GM23338 (cell line): ENCODE measurements at regions not wholly inside any gene's neighbourhood (a gene's known extent, or its start where the extent isn't known, plus 50 kb on each side); places are given as distances from the start of the nearest gene placed in this dataset.
"Not testable (repeated sequence)": the region's sequence is repeated elsewhere in the genome, so short reads cannot be mapped to it uniquely, and the experiment has no call there.

Experiments
- ATAC-seq: fragments of 200-7000 bp; cut with Tn5 transposase; 3 replicates; pipeline ENCODE4 v1.9.1; 2020
- DNase-seq: peaks from one replicate; pipeline ENCODE4 v3.0.0-alpha.2; 2015; ENCODE audit warnings: low spot score
- H2AFZ ChIP-seq: fragments of 200-600 bp; sonication (generic); 2 replicates; pipeline ENCODE4 v1.8.0; 2016; ENCODE audit warnings: antibody characterized with exemption, mild to moderate bottlenecking, moderate library complexity
- H3F3A ChIP-seq: fragments of 200-600 bp; sonication (generic); replicated peaks from 2 replicates; pipeline ENCODE4 v1.8.0; 2017; ENCODE audit warnings: antibody characterized with exemption, mixed run types, low read depth
- H3K27ac ChIP-seq: fragments of 200-600 bp; sonication (generic); 2 replicates; pipeline ENCODE4 v1.6.1; 2016; ENCODE audit warnings: low read depth
- H3K27me3 ChIP-seq: fragments of 200-600 bp; sonication (generic); 2 replicates; pipeline ENCODE4 v1.8.0; 2016; ENCODE audit warnings: mild to moderate bottlenecking, mixed run types, moderate library complexity; ENCODE audit not compliant: insufficient read depth
- H3K36me3 ChIP-seq: fragments of 200-600 bp; sonication (generic); 2 replicates; pipeline ENCODE4 v1.8.0; 2016; ENCODE audit warnings: mild to moderate bottlenecking; ENCODE audit not compliant: insufficient read depth
- H3K4me1 ChIP-seq: fragments of 200-600 bp; sonication (generic); 2 replicates; pipeline ENCODE4 v1.8.0; 2016; ENCODE audit warnings: mild to moderate bottlenecking, moderate library complexity; ENCODE audit not compliant: insufficient read depth
- H3K4me2 ChIP-seq: fragments of 200-600 bp; sonication (generic); 2 replicates; pipeline ENCODE4 v1.7.1; 2017; ENCODE audit warnings: mixed run types
- H3K4me3 ChIP-seq: fragments of 200-600 bp; sonication (generic); 2 replicates; pipeline ENCODE4 v1.6.1; 2016; ENCODE audit warnings: mixed run types
- H3K79me2 ChIP-seq: fragments of 200-600 bp; sonication (generic); replicated peaks from 2 replicates; pipeline ENCODE4 v1.8.0; 2017; ENCODE audit warnings: mild to moderate bottlenecking; ENCODE audit not compliant: insufficient read depth
- H3K9me2 ChIP-seq: fragments of 200-600 bp; sonication (generic); 2 replicates; pipeline ENCODE4 v1.8.0; 2017; ENCODE audit not compliant: insufficient read depth
- H4K20me1 ChIP-seq: fragments of 200-600 bp; sonication (generic); replicated peaks from 2 replicates; pipeline ENCODE4 v1.8.0; 2017; ENCODE audit warnings: mild to moderate bottlenecking; ENCODE audit not compliant: insufficient read depth
- H3K27ac Mint-ChIP-seq: 2 replicates; pipeline ENCODE4 v1.8.0; 2020; ENCODE audit warnings: inconsistent platforms, mild to moderate bottlenecking, moderate library complexity, mixed read lengths
- H3K27me3 Mint-ChIP-seq: 3 replicates; pipeline ENCODE4 v1.8.0; 2022; ENCODE audit warnings: low read depth, mild to moderate bottlenecking, moderate library complexity, mixed read lengths, inconsistent platforms; ENCODE audit not compliant: insufficient read depth, poor library complexity
- H3K36me3 Mint-ChIP-seq: 3 replicates; pipeline ENCODE4 v1.8.0; 2021; ENCODE audit warnings: low read depth, mild to moderate bottlenecking, inconsistent platforms, moderate library complexity, mixed read lengths
- H3K4me1 Mint-ChIP-seq: 3 replicates; pipeline ENCODE4 v1.8.0; 2020; ENCODE audit warnings: mild to moderate bottlenecking, inconsistent platforms, mixed read lengths
- H3K4me3 Mint-ChIP-seq: 3 replicates; pipeline ENCODE4 v1.8.0; 2021; ENCODE audit warnings: moderate library complexity, mild to moderate bottlenecking, inconsistent platforms, mixed read lengths
- H3K9me3 Mint-ChIP-seq: 3 replicates; pipeline ENCODE4 v1.8.0; 2020; ENCODE audit warnings: moderate library complexity, mild to moderate bottlenecking, inconsistent platforms, mixed read lengths
- CREB1 ChIP-seq: fragments of 250-450 bp; sonication (Bioruptor Pico); IDR thresholded peaks from 2 replicates; pipeline ENCODE4 v1.5.0; 2020; ENCODE audit warnings: low read depth, mild to moderate bottlenecking, moderate library complexity
- EZH2 ChIP-seq: fragments of 200-600 bp; sonication (generic); IDR thresholded peaks from one replicate; pipeline ENCODE4 v1.8.0; 2017; ENCODE audit warnings: antibody characterized with exemption, mild to moderate bottlenecking, low read depth; ENCODE audit not compliant: unreplicated experiment
- EZH2phosphoT487 ChIP-seq: fragments of 200-600 bp; sonication (generic); IDR thresholded peaks from one replicate; pipeline ENCODE4 v1.8.1; 2018; ENCODE audit warnings: antibody characterized with exemption; ENCODE audit not compliant: unreplicated experiment
- JUNB ChIP-seq: IDR thresholded peaks from one replicate; pipeline ENCODE4 v1.6.1; 2016; ENCODE audit warnings: antibody characterized with exemption; ENCODE audit not compliant: unreplicated experiment
- NANOG ChIP-seq: IDR thresholded peaks from 2 replicates; pipeline ENCODE4 v1.6.1; 2016; ENCODE audit warnings: antibody characterized with exemption, borderline replicate concordance
- POLR2AphosphoS5 ChIP-seq: IDR thresholded peaks from 2 replicates; pipeline ENCODE4 v1.6.1; 2016; ENCODE audit warnings: antibody characterized with exemption, low read depth
- STAT1 ChIP-seq: IDR thresholded peaks from one replicate; pipeline ENCODE4 v1.6.1; 2016; ENCODE audit warnings: antibody characterized with exemption; ENCODE audit not compliant: unreplicated experiment
- ZNF331 ChIP-seq: fragments of 250-450 bp; sonication (Bioruptor Pico); IDR thresholded peaks from 2 replicates; pipeline ENCODE4 v1.5.0; 2020; ENCODE audit warnings: low read depth, mild to moderate bottlenecking, moderate library complexity
- TF ChIP-seq, protein P1 (sequence below): IDR thresholded peaks from 2 replicates; pipeline ENCODE4 v1.6.1; 2016; ENCODE audit warnings: antibody characterized with exemption
- TF ChIP-seq, protein P2 (sequence below), 2 experiments: fragments of 200-600 bp in 1 of 2; sonication (generic) in 1 of 2; conservative IDR thresholded peaks; 2 replicates each; pipeline versions ENCODE4 v1.5.1 to v1.6.1; 2016 to 2017; ENCODE audit warnings: antibody characterized with exemption in 2 of 2, low read depth in 2 of 2, mild to moderate bottlenecking in 2 of 2, moderate library complexity in 1 of 2
- TF ChIP-seq, protein P3 (sequence below): IDR thresholded peaks from one replicate; pipeline ENCODE4 v1.6.1; 2018; ENCODE audit warnings: antibody characterized with exemption; ENCODE audit not compliant: unreplicated experiment

DNA sequence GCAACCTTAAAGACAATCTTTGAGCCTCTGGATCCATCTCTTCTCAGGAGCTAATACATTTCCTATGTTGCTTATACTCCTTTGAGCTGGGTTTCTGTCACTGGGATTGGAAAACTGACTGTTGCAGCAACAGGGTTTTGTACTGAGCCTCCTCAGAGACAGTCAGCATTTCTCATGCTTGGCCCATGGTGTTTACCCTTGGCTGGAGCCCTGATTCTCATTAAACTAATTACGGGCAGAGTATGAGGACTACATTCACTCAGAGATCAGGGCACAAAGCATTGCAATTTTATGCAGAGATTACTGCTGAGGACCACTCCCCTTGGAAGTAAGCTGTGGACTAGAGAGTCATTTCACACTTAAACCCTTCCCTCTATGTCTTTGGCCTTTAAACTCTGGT, 134.5 kb downstream of the LRIG2 start:
- Histone ChIP-seq H3K9me2 (no peaks in the 10 kb centered on the region), H3K4me2 (no peak overlapping the region), H3F3A (no peaks in the 10 kb centered on the region), H3K4me3 (no peak overlapping the region), H3K27me3 (no peaks in the 10 kb centered on the region), H3K27ac (no peak overlapping the region), H3K79me2 (no peaks in the 10 kb centered on the region), H3K36me3 (no peaks in the 10 kb centered on the region), H3K4me1 (peaks cover 8% of the 10 kb centered on the region), H2AFZ (peak overlapping the region; percentile 88), H4K20me1 (no peaks in the 10 kb centered on the region)
- H3K27me3 Mint-ChIP-seq: peaks cover 7% of the 10 kb centered on the region
- ATAC-seq: no peak
- H3K4me3 Mint-ChIP-seq: no peak overlapping the region
- DNase-seq: no peak
- no peaks in the 10 kb centered on the region for H3K9me3 Mint-ChIP-seq
- no peaks in the 10 kb centered on the region for H3K36me3 Mint-ChIP-seq
- no peak overlapping the region for H3K27ac Mint-ChIP-seq
- H3K4me1 Mint-ChIP-seq: peaks cover 17% of the 10 kb centered on the region
- TF ChIP-seq JUNB: no peak
- no peak for TF ChIP-seq ZNF331 (CRISPR knock-in tag)
- TF ChIP-seq EZH2phosphoT487: no peak
- TF ChIP-seq POLR2AphosphoS5: no peak
- no peak for TF ChIP-seq STAT1
- TF ChIP-seq, protein P1, sequence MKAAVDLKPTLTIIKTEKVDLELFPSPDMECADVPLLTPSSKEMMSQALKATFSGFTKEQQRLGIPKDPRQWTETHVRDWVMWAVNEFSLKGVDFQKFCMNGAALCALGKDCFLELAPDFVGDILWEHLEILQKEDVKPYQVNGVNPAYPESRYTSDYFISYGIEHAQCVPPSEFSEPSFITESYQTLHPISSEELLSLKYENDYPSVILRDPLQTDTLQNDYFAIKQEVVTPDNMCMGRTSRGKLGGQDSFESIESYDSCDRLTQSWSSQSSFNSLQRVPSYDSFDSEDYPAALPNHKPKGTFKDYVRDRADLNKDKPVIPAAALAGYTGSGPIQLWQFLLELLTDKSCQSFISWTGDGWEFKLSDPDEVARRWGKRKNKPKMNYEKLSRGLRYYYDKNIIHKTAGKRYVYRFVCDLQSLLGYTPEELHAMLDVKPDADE: no peak

DNA sequence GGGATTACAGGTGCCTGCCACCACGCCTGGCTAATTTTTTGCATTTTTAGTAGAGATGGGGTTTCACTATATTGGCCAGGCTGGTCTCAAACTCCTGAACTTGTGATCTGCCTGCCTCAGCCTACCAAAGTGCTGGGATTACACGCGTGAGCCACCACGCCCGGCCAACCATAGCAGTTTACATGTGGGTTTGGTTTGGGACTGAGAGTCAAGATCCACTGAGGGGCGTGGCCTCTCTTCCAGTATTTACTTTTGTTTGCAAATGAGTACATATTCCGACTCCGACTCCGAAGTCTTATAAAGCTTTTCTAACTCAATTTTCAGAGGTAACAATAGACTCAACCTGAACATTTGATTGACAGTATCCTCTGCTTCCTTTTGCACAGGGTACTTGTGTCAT, 135.4 kb downstream of the LRIG2 start:
- H3K27me3 ChIP-seq, H3K27me3 Mint-ChIP-seq, H4K20me1 ChIP-seq, H3K4me3 ChIP-seq, H3K4me3 Mint-ChIP-seq, H3K4me2 ChIP-seq, H3K36me3 ChIP-seq, H3K79me2 ChIP-seq, H3K4me1 ChIP-seq, H3K9me2 ChIP-seq, ATAC-seq, H3K27ac ChIP-seq, H3K36me3 Mint-ChIP-seq, H2AFZ ChIP-seq, H3K9me3 Mint-ChIP-seq, H3F3A ChIP-seq, DNase-seq, H3K27ac Mint-ChIP-seq: not testable (repeated sequence)
- peaks cover 17% of the 10 kb centered on the region for H3K4me1 Mint-ChIP-seq

DNA sequence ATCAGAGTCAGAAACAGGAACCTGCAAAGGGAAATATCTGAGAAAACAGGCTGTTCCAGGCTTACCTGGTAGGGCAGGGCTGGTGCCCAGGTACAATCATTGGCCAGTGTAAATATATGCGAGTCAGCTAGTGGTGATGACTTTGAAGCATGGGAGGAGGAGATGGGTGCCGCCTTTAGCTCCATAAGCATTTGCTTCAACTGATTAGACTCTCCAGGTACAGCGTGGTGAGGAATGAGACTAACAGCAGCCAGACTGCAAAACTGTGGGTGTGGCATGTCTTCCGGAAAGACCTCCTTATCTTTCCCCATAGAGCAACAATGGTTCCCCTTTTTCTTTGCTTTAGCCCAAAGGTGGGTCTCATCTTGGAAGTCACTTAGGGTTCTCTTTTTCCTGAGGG, 137.2 kb downstream of the LRIG2 start:
- Mint-ChIP-seq H3K36me3 (peaks cover 16% of the 10 kb centered on the region), H3K9me3 (peaks cover 18% of the 10 kb centered on the region), H3K27ac (no peak overlapping the region), H3K4me1 (peaks cover 17% of the 10 kb centered on the region), H3K27me3 (peaks cover 9% of the 10 kb centered on the region), H3K4me3 (no peak overlapping the region)
- no peaks in the 10 kb centered on the region for H3K79me2 ChIP-seq
- no peaks in the 10 kb centered on the region; the same call in 1 of the 2 replicates for H3K36me3 ChIP-seq
- H3K4me3 ChIP-seq: no peak overlapping the region
- H3K9me2 ChIP-seq: no peaks in the 10 kb centered on the region
- no peaks in the 10 kb centered on the region for H3K27me3 ChIP-seq
- H4K20me1 ChIP-seq: no peaks in the 10 kb centered on the region
- H3F3A ChIP-seq: no peaks in the 10 kb centered on the region
- DNase-seq (no peak), ATAC-seq (no peak)
- no peak overlapping the region for H3K27ac ChIP-seq
- H2AFZ ChIP-seq: peak overlapping the region; percentile 90
- H3K4me2 ChIP-seq: no peak overlapping the region
- peaks cover 8% of the 10 kb centered on the region for H3K4me1 ChIP-seq
- TF ChIP-seq, protein P1: no peak
- TF ChIP-seq EZH2: no peak
- TF ChIP-seq, protein P2, sequence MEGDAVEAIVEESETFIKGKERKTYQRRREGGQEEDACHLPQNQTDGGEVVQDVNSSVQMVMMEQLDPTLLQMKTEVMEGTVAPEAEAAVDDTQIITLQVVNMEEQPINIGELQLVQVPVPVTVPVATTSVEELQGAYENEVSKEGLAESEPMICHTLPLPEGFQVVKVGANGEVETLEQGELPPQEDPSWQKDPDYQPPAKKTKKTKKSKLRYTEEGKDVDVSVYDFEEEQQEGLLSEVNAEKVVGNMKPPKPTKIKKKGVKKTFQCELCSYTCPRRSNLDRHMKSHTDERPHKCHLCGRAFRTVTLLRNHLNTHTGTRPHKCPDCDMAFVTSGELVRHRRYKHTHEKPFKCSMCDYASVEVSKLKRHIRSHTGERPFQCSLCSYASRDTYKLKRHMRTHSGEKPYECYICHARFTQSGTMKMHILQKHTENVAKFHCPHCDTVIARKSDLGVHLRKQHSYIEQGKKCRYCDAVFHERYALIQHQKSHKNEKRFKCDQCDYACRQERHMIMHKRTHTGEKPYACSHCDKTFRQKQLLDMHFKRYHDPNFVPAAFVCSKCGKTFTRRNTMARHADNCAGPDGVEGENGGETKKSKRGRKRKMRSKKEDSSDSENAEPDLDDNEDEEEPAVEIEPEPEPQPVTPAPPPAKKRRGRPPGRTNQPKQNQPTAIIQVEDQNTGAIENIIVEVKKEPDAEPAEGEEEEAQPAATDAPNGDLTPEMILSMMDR (conservative IDR thresholded peaks at IDR 0.05; ENCODE audit: low read depth in 2 of 2): no peak
- no peak for TF ChIP-seq JUNB
- no peak for TF ChIP-seq CREB1 (CRISPR knock-in tag)
- no peak for TF ChIP-seq STAT1
- TF ChIP-seq NANOG: no peak
- no peak for TF ChIP-seq ZNF331 (CRISPR knock-in tag)
- TF ChIP-seq, protein P3, sequence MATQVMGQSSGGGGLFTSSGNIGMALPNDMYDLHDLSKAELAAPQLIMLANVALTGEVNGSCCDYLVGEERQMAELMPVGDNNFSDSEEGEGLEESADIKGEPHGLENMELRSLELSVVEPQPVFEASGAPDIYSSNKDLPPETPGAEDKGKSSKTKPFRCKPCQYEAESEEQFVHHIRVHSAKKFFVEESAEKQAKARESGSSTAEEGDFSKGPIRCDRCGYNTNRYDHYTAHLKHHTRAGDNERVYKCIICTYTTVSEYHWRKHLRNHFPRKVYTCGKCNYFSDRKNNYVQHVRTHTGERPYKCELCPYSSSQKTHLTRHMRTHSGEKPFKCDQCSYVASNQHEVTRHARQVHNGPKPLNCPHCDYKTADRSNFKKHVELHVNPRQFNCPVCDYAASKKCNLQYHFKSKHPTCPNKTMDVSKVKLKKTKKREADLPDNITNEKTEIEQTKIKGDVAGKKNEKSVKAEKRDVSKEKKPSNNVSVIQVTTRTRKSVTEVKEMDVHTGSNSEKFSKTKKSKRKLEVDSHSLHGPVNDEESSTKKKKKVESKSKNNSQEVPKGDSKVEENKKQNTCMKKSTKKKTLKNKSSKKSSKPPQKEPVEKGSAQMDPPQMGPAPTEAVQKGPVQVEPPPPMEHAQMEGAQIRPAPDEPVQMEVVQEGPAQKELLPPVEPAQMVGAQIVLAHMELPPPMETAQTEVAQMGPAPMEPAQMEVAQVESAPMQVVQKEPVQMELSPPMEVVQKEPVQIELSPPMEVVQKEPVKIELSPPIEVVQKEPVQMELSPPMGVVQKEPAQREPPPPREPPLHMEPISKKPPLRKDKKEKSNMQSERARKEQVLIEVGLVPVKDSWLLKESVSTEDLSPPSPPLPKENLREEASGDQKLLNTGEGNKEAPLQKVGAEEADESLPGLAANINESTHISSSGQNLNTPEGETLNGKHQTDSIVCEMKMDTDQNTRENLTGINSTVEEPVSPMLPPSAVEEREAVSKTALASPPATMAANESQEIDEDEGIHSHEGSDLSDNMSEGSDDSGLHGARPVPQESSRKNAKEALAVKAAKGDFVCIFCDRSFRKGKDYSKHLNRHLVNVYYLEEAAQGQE: no peak
